T1000 (cell line): ENCODE measurements at regions not wholly inside any gene's neighbourhood (a gene's known extent, or its start where the extent isn't known, plus 50 kb on each side); places are given as distances from the start of the nearest gene placed in this dataset.

Experiments used
- DNase-seq: peaks from one replicate; lab custom pipeline; 2025; ENCODE audit warnings: mixed read lengths; lab: John Stamatoyannopoulos, UW

GRCh38 chr22:47571616-47572015 lies 809.2 kb downstream of the TBC1D22A start:
- no peak for DNase-seq

- no peak for DNase-seq
Observed at GRCh38 chr22:47570851-47571250, 808.4 kb downstream of the TBC1D22A start.

GRCh38 chr22:47570300-47570685 lies 807.8 kb downstream of the TBC1D22A start:
- DNase-seq: no peak

GRCh38 chr22:47569389-47570299 lies 807.2 kb downstream of the TBC1D22A start:
- no peak for DNase-seq

GRCh38 chr22:47568700-47569099 lies 806.2 kb downstream of the TBC1D22A start:
- DNase-seq: no peak

- no peak for DNase-seq
Observed at GRCh38 chr22:47567126-47568090, 805.0 kb downstream of the TBC1D22A start.

- DNase-seq: no peak
Observed at GRCh38 chr22:47566491-47566890, 804.0 kb downstream of the TBC1D22A start.

GRCh38 chr22:47565607-47566006 lies 803.2 kb downstream of the TBC1D22A start:
- DNase-seq: no peak

- DNase-seq: no peak
Observed at GRCh38 chr22:47564651-47565434, 802.4 kb downstream of the TBC1D22A start.

GRCh38 chr22:47564158-47564450 lies 801.7 kb downstream of the TBC1D22A start:
- no peak for DNase-seq

GRCh38 chr22:47563406-47564157 lies 801.1 kb downstream of the TBC1D22A start:
- no peak for DNase-seq

- DNase-seq: no peak
Observed at GRCh38 chr22:47561766-47562165, 799.3 kb downstream of the TBC1D22A start.

GRCh38 chr22:47561115-47561675 lies 798.7 kb downstream of the TBC1D22A start:
- DNase-seq: no peak

GRCh38 chr22:47558828-47559700 lies 796.6 kb downstream of the TBC1D22A start:
- no peak for DNase-seq

- DNase-seq: no peak
Observed at GRCh38 chr22:47556473-47556872, 794.0 kb downstream of the TBC1D22A start.

- no peak for DNase-seq
Observed at GRCh38 chr22:47553436-47553835, 791.0 kb downstream of the TBC1D22A start.

GRCh38 chr22:47552541-47553205 lies 790.2 kb downstream of the TBC1D22A start:
- DNase-seq: no peak

- DNase-seq: no peak
Observed at GRCh38 chr22:47552024-47552423, 789.6 kb downstream of the TBC1D22A start.

GRCh38 chr22:47551431-47551775 lies 789.0 kb downstream of the TBC1D22A start:
- DNase-seq: no peak
